ENCODE measurements at regions not wholly inside any gene's neighbourhood (a gene's known extent, or its start where the extent isn't known, plus 50 kb on each side); places are given as distances from the start of the nearest gene placed in this dataset.

- TF ChIP-seq CTCF (IDR thresholded peaks at IDR 0.05; ENCODE audit: poor library complexity, severe bottlenecking) (no peak), EP300 (conservative IDR thresholded peaks at IDR 0.05; ENCODE audit: poor library complexity, severe bottlenecking) (no peak), POLR2AphosphoS5 (IDR thresholded peaks at IDR 0.05) (no peak), TAF1 (IDR thresholded peaks at IDR 0.05; ENCODE audit: low read depth) (no peak), MXI1 (conservative IDR thresholded peaks at IDR 0.05; ENCODE audit: poor library complexity, severe bottlenecking) (no peak)
These were observed 70.1 kb upstream of the LSM6 start for GRCh38 chr4:146105464-146105863.
